SK-N-SH treated with all-trans-retinoic acid at 6 μM for 48 hours (cell line): ENCODE measurements at regions not wholly inside any gene's neighbourhood (a gene's known extent, or its start where the extent isn't known, plus 50 kb on each side); places are given as distances from the start of the nearest gene placed in this dataset.

Experiments
- ATAC-seq: fragments of 200-7000 bp; cut with Tn5 transposase; 3 replicates; pipeline ENCODE4 v1.9.1; 2020; ENCODE audit warnings: mild to moderate bottlenecking, moderate library complexity
- ARNTL ChIP-seq: fragments of 450-650 bp; formaldehyde crosslinking; IDR thresholded peaks from 2 replicates; pipeline ENCODE4 v1.5.0; 2020; ENCODE audit warnings: low read depth, mild to moderate bottlenecking, moderate library complexity, borderline replicate concordance
- BACH2 ChIP-seq: fragments of 250-450 bp; sonication (Bioruptor Pico); IDR thresholded peaks from 2 replicates; pipeline ENCODE4 v1.9.0; 2021; ENCODE audit warnings: mild to moderate bottlenecking, borderline replicate concordance
- CSDC2 ChIP-seq: fragments of 250-450 bp; sonication (Bioruptor Pico); IDR thresholded peaks from 2 replicates; pipeline ENCODE4 v1.5.0; 2020; ENCODE audit warnings: mild to moderate bottlenecking, moderate library complexity
- ESRRG ChIP-seq: fragments of 250-450 bp; sonication (Bioruptor Pico); IDR thresholded peaks from 2 replicates; pipeline ENCODE4 v1.6.1; 2021; ENCODE audit warnings: mild to moderate bottlenecking
- GLIS3 ChIP-seq: fragments of 250-450 bp; sonication (Bioruptor Pico); IDR thresholded peaks from 2 replicates; pipeline ENCODE4 v1.5.0; 2020; ENCODE audit warnings: mild to moderate bottlenecking, moderate library complexity
- ISL1 ChIP-seq: fragments of 250-450 bp; sonication (Bioruptor Pico); IDR thresholded peaks from 2 replicates; pipeline ENCODE4 v2.1.2; 2022; ENCODE audit warnings: mild to moderate bottlenecking, moderate library complexity
- OSR1 ChIP-seq: fragments of 250-450 bp; sonication (Bioruptor Pico); IDR thresholded peaks from 2 replicates; pipeline ENCODE4 v1.8.0; 2022; ENCODE audit warnings: moderate library complexity, mild to moderate bottlenecking, inconsistent platforms
- PPARA ChIP-seq: fragments of 250-450 bp; sonication (Bioruptor Pico); IDR thresholded peaks from 2 replicates; pipeline ENCODE4 v1.5.0; 2020; ENCODE audit warnings: mild to moderate bottlenecking, borderline replicate concordance
- RARB ChIP-seq: fragments of 250-450 bp; sonication (Bioruptor Pico); IDR thresholded peaks from 2 replicates; pipeline ENCODE4 v1.8.0; 2021; ENCODE audit warnings: mild to moderate bottlenecking, moderate library complexity
- SNAI2 ChIP-seq: fragments of 250-450 bp; sonication (Bioruptor Pico); IDR thresholded peaks from 2 replicates; pipeline ENCODE4 v1.5.0; 2020; ENCODE audit warnings: mild to moderate bottlenecking, moderate library complexity
- TCF4 ChIP-seq: fragments of 250-450 bp; sonication (Bioruptor Pico); IDR thresholded peaks from 2 replicates; pipeline ENCODE4 v1.8.0; 2021; ENCODE audit warnings: mild to moderate bottlenecking, moderate library complexity, borderline replicate concordance
- TOX ChIP-seq: fragments of 250-450 bp; sonication (Bioruptor Pico); IDR thresholded peaks from 2 replicates; pipeline ENCODE4 v1.8.0; 2021; ENCODE audit warnings: mild to moderate bottlenecking, moderate library complexity, borderline replicate concordance
- ZFP3 ChIP-seq: fragments of 250-450 bp; sonication (Bioruptor Pico); IDR thresholded peaks from 2 replicates; pipeline ENCODE4 v1.5.0; 2020; ENCODE audit warnings: mild to moderate bottlenecking, moderate library complexity
- ZFP30 ChIP-seq: fragments of 450-650 bp; formaldehyde crosslinking; IDR thresholded peaks from 2 replicates; pipeline ENCODE4 v1.5.0; 2022; ENCODE audit warnings: mild to moderate bottlenecking, moderate library complexity
- ZNF565 ChIP-seq: fragments of 450-650 bp; formaldehyde crosslinking; conservative IDR thresholded peaks from 2 replicates; pipeline ENCODE4 v1.5.0; 2020; ENCODE audit warnings: low read depth, mild to moderate bottlenecking, moderate library complexity
- ZNF70 ChIP-seq: fragments of 450-650 bp; formaldehyde crosslinking; IDR thresholded peaks from 2 replicates; pipeline ENCODE4 v1.5.0; 2020; ENCODE audit warnings: mild to moderate bottlenecking, moderate library complexity
- ZNF8 ChIP-seq: fragments of 450-650 bp; formaldehyde crosslinking; IDR thresholded peaks from 2 replicates; pipeline ENCODE4 v1.5.0; 2020; ENCODE audit warnings: mild to moderate bottlenecking, moderate library complexity
- TF ChIP-seq, protein P1 (sequence below): fragments of 250-450 bp; sonication (Bioruptor Pico); IDR thresholded peaks from 2 replicates; pipeline ENCODE4 v1.8.0; 2020; ENCODE audit warnings: mild to moderate bottlenecking, moderate library complexity, borderline replicate concordance
- TF ChIP-seq, protein P2 (sequence below): fragments of 250-450 bp; sonication (Bioruptor Pico); IDR thresholded peaks from 2 replicates; pipeline ENCODE4 v1.8.0; 2021; ENCODE audit warnings: low read depth, mild to moderate bottlenecking, moderate library complexity, borderline replicate concordance
- TF ChIP-seq, protein P3 (sequence below): fragments of 250-450 bp; sonication (Bioruptor Pico); IDR thresholded peaks from 2 replicates; pipeline ENCODE4 v1.5.0; 2020; ENCODE audit warnings: mild to moderate bottlenecking, moderate library complexity
- TF ChIP-seq, protein P4 (sequence below): fragments of 250-450 bp; sonication (Bioruptor Pico); IDR thresholded peaks from 2 replicates; pipeline ENCODE4 v1.5.1; 2020; ENCODE audit warnings: low read depth, mild to moderate bottlenecking, moderate library complexity
- TF ChIP-seq, protein P5 (sequence below): fragments of 250-450 bp; sonication (Bioruptor Pico); IDR thresholded peaks from 2 replicates; pipeline ENCODE4 v1.5.1; 2021; ENCODE audit warnings: mild to moderate bottlenecking, moderate library complexity

DNA sequence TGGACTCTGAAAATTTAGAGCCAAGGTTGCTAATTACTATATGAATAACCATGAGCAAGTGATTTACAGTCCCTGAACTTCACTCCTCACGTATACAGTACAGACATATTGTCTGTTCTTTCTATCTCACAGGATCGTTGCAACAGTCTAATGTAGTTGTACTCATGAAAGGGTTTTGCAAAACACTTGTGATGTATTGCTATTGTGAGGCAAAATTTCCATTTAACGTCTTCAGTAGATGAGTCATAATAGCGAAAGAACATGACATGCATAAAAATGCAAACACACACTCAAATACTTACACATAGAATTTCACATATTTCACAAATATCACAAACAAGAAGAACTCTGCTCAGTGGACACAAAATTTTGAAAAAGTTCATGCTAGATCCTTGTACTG lies 134.6 kb upstream of the TRPC6 start:
- no peak for ATAC-seq

DNA sequence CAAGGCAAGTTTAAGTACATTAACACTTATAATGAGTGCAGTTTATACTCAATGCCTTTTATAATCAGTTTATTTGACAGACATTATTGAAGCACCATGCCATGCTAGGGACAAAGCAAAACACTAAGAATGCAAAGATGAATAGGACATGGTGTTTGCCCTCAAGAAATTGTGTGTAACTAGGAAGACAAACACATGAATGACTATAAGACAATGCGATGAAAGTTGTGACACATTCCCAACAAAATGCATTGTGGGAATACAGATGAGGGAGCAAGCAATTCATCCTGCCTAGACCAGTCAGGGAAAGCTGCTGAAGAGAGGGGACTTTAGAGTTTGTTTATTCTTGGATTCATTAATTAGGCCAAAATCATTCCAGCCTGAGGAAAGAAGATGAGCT lies 133.8 kb upstream of the TRPC6 start:
- no peak for ATAC-seq
- TF ChIP-seq ZFP30 (CRISPR knock-in tag), result no peak
- TF ChIP-seq, protein P1, sequence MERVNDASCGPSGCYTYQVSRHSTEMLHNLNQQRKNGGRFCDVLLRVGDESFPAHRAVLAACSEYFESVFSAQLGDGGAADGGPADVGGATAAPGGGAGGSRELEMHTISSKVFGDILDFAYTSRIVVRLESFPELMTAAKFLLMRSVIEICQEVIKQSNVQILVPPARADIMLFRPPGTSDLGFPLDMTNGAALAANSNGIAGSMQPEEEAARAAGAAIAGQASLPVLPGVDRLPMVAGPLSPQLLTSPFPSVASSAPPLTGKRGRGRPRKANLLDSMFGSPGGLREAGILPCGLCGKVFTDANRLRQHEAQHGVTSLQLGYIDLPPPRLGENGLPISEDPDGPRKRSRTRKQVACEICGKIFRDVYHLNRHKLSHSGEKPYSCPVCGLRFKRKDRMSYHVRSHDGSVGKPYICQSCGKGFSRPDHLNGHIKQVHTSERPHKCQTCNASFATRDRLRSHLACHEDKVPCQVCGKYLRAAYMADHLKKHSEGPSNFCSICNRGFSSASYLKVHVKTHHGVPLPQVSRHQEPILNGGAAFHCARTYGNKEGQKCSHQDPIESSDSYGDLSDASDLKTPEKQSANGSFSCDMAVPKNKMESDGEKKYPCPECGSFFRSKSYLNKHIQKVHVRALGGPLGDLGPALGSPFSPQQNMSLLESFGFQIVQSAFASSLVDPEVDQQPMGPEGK (CRISPR knock-in tag), result no peak
- TF ChIP-seq ISL1 (CRISPR knock-in tag), result no peak
- TF ChIP-seq, protein P2, sequence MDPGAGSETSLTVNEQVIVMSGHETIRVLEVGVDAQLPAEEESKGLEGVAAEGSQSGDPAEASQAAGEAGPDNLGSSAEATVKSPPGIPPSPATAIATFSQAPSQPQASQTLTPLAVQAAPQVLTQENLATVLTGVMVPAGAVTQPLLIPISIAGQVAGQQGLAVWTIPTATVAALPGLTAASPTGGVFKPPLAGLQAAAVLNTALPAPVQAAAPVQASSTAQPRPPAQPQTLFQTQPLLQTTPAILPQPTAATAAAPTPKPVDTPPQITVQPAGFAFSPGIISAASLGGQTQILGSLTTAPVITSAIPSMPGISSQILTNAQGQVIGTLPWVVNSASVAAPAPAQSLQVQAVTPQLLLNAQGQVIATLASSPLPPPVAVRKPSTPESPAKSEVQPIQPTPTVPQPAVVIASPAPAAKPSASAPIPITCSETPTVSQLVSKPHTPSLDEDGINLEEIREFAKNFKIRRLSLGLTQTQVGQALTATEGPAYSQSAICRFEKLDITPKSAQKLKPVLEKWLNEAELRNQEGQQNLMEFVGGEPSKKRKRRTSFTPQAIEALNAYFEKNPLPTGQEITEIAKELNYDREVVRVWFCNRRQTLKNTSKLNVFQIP (CRISPR knock-in tag), result no peak
- no peak for TF ChIP-seq ESRRG (CRISPR knock-in tag)
- TF ChIP-seq ZNF70 (CRISPR knock-in tag), result no peak
- no peak for TF ChIP-seq ZNF565
- no peak for TF ChIP-seq RARB (CRISPR knock-in tag)
- TF ChIP-seq TCF4 (CRISPR knock-in tag), result no peak
- no peak for TF ChIP-seq ZFP3 (CRISPR knock-in tag)
- TF ChIP-seq, all 23 proteins: peak for 0

More for the DNA sequence above, 134.6 kb upstream of the TRPC6 start:
- TF ChIP-seq BACH2 (no peak), ZFP3 (CRISPR knock-in tag) (no peak), ZFP30 (CRISPR knock-in tag) (no peak), PPARA (no peak), ZNF8 (no peak), OSR1 (CRISPR knock-in tag) (no peak), TOX (CRISPR knock-in tag) (no peak), RARB (CRISPR knock-in tag) (no peak), ISL1 (CRISPR knock-in tag) (no peak)
- TF ChIP-seq, protein P2 (CRISPR knock-in tag), result no peak

DNA sequence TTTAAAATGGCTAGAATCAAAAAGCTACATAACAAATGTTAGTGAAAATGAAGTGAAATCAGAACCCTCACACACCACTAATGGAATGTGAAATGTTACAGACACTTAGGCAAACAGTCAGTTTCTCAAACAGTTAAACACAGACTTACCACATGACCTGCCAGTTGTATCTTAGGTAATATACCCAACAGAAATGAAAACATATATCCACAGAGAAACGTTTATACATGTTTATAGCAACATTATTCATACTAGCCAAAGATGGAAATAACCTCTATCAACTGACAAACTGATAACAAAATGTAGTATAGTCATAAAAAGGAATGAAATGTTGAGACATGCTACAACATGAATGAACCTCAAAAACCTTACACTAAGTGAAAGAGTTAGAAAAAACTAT lies 131.5 kb upstream of the TRPC6 start:
- no peak for TF ChIP-seq SNAI2 (CRISPR knock-in tag)
- no peak for TF ChIP-seq CSDC2 (CRISPR knock-in tag)
- TF ChIP-seq ARNTL (CRISPR knock-in tag), result no peak
- TF ChIP-seq, protein P2 (CRISPR knock-in tag), result no peak
- no peak for TF ChIP-seq ZNF70 (CRISPR knock-in tag)
- TF ChIP-seq, protein P3, sequence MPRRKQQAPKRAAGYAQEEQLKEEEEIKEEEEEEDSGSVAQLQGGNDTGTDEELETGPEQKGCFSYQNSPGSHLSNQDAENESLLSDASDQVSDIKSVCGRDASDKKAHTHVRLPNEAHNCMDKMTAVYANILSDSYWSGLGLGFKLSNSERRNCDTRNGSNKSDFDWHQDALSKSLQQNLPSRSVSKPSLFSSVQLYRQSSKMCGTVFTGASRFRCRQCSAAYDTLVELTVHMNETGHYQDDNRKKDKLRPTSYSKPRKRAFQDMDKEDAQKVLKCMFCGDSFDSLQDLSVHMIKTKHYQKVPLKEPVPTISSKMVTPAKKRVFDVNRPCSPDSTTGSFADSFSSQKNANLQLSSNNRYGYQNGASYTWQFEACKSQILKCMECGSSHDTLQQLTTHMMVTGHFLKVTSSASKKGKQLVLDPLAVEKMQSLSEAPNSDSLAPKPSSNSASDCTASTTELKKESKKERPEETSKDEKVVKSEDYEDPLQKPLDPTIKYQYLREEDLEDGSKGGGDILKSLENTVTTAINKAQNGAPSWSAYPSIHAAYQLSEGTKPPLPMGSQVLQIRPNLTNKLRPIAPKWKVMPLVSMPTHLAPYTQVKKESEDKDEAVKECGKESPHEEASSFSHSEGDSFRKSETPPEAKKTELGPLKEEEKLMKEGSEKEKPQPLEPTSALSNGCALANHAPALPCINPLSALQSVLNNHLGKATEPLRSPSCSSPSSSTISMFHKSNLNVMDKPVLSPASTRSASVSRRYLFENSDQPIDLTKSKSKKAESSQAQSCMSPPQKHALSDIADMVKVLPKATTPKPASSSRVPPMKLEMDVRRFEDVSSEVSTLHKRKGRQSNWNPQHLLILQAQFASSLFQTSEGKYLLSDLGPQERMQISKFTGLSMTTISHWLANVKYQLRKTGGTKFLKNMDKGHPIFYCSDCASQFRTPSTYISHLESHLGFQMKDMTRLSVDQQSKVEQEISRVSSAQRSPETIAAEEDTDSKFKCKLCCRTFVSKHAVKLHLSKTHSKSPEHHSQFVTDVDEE (CRISPR knock-in tag), result no peak
- TF ChIP-seq ZFP3 (CRISPR knock-in tag), result no peak
- no peak for TF ChIP-seq GLIS3 (CRISPR knock-in tag)
- TF ChIP-seq, protein P4, sequence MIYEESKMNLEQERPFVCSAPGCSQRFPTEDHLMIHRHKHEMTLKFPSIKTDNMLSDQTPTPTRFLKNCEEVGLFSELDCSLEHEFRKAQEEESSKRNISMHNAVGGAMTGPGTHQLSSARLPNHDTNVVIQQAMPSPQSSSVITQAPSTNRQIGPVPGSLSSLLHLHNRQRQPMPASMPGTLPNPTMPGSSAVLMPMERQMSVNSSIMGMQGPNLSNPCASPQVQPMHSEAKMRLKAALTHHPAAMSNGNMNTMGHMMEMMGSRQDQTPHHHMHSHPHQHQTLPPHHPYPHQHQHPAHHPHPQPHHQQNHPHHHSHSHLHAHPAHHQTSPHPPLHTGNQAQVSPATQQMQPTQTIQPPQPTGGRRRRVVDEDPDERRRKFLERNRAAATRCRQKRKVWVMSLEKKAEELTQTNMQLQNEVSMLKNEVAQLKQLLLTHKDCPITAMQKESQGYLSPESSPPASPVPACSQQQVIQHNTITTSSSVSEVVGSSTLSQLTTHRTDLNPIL (CRISPR knock-in tag), result no peak
- no peak for TF ChIP-seq ZFP30 (CRISPR knock-in tag)
- no peak for TF ChIP-seq ZNF8
- TF ChIP-seq, protein P5, sequence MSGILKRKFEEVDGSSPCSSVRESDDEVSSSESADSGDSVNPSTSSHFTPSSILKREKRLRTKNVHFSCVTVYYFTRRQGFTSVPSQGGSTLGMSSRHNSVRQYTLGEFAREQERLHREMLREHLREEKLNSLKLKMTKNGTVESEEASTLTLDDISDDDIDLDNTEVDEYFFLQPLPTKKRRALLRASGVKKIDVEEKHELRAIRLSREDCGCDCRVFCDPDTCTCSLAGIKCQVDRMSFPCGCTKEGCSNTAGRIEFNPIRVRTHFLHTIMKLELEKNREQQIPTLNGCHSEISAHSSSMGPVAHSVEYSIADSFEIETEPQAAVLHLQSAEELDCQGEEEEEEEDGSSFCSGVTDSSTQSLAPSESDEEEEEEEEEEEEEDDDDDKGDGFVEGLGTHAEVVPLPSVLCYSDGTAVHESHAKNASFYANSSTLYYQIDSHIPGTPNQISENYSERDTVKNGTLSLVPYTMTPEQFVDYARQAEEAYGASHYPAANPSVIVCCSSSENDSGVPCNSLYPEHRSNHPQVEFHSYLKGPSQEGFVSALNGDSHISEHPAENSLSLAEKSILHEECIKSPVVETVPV (CRISPR knock-in tag), result no peak
- no peak for TF ChIP-seq ISL1 (CRISPR knock-in tag)
- TF ChIP-seq, all 23 proteins: peak for 0
- ATAC-seq, result no peak
